ENCODE measurements at regions not wholly inside any gene's neighbourhood (a gene's known extent, or its start where the extent isn't known, plus 50 kb on each side); places are given as distances from the start of the nearest gene placed in this dataset.
"Not testable (repeated sequence)": the region's sequence is repeated elsewhere in the genome, so short reads cannot be mapped to it uniquely, and the experiment has no call there.

- CTCF ChIA-PET: interaction anchor here (1.3 kb wide), 1 partner anchor 12 kb away, joined by 4 read pairs; no protein-coding TSS in a partner anchor
- POLR2A ChIA-PET: no interaction called here
These were observed 92.7 kb upstream of the HAND1 start for GRCh38 chr5:154570572-154571324.

- POLR2A ChIA-PET: no interaction called here
- CTCF ChIA-PET: no interaction called here
These were observed 90.6 kb upstream of the HAND1 start for GRCh38 chr5:154568589-154568988.

- POLR2A ChIA-PET: no interaction called here
- CTCF ChIA-PET: no interaction called here
These were observed 89.1 kb upstream of the HAND1 start for GRCh38 chr5:154567155-154567554.

- POLR2A ChIA-PET: no interaction called here
- CTCF ChIA-PET: no interaction called here
These were observed 88.2 kb upstream of the HAND1 start for GRCh38 chr5:154566146-154566680.

- CTCF ChIA-PET: no interaction called here
- POLR2A ChIA-PET: no interaction called here
These were observed 87.1 kb upstream of the HAND1 start for GRCh38 chr5:154565123-154565522.

GRCh38 chr5:154562244-154562880, 84.3 kb upstream of the HAND1 start:
- CTCF ChIA-PET: no interaction called here
- POLR2A ChIA-PET: no interaction called here

GRCh38 chr5:154559398-154560276, 81.6 kb upstream of the HAND1 start:
- CTCF ChIA-PET: no interaction called here
- POLR2A ChIA-PET: no interaction called here

- POLR2A ChIA-PET: no interaction called here
- CTCF ChIA-PET: no interaction called here
These were observed 79.5 kb upstream of the HAND1 start for GRCh38 chr5:154557548-154557947.

GRCh38 chr5:154547551-154547950, 69.5 kb upstream of the HAND1 start:
- POLR2A ChIA-PET: no interaction called here
- CTCF ChIA-PET: interaction anchor here (0.6 kb wide), 1 partner anchor 17 kb away, joined by 3 read pairs; no protein-coding TSS in a partner anchor

GRCh38 chr5:154546719-154547118, 68.7 kb upstream of the HAND1 start:
- POLR2A ChIA-PET: no interaction called here
- CTCF ChIA-PET: no interaction called here

- ChIA-PET POLR2A (no interaction called here), CTCF (no interaction called here)
These were observed 66.6 kb upstream of the HAND1 start for GRCh38 chr5:154544646-154545045.

- ChIA-PET CTCF (no interaction called here), POLR2A (no interaction called here)
These were observed 65.4 kb upstream of the HAND1 start for GRCh38 chr5:154543380-154543779.

- ChIA-PET POLR2A (no interaction called here), CTCF (no interaction called here)
These were observed 64.6 kb upstream of the HAND1 start for GRCh38 chr5:154542581-154542980.

GRCh38 chr5:154542000-154542399, 64.0 kb upstream of the HAND1 start:
- CTCF ChIA-PET: no interaction called here

GRCh38 chr5:154541553-154541952, 63.5 kb upstream of the HAND1 start:
- CTCF ChIA-PET: no interaction called here
- POLR2A ChIA-PET: no interaction called here

More at GRCh38 chr5:154542000-154542399, 64.0 kb upstream of the HAND1 start:
- POLR2A ChIA-PET: no interaction called here

GRCh38 chr5:154540600-154540999, 62.6 kb upstream of the HAND1 start:
- ChIA-PET CTCF (no interaction called here), POLR2A (no interaction called here)

GRCh38 chr5:154538492-154538891, 60.5 kb upstream of the HAND1 start:
- CTCF ChIA-PET: no interaction called here
- POLR2A ChIA-PET: no interaction called here

GRCh38 chr5:154536439-154536838, 58.4 kb upstream of the HAND1 start:
- CTCF ChIA-PET: interaction anchor here (0.6 kb wide), 1 partner anchor 77 kb away, joined by 3 read pairs; no protein-coding TSS in a partner anchor
- POLR2A ChIA-PET: not testable (repeated sequence)

- ChIA-PET POLR2A (no interaction called here), CTCF (no interaction called here)
These were observed 57.5 kb upstream of the HAND1 start for GRCh38 chr5:154535535-154535934.

- POLR2A ChIA-PET: no interaction called here
These were observed 56.5 kb upstream of the HAND1 start for GRCh38 chr5:154534457-154535050.

More at GRCh38 chr5:154534457-154535050, 56.5 kb upstream of the HAND1 start:
- CTCF ChIA-PET: no interaction called here

Measured in activated CD8-positive, alpha-beta memory T cell treated with anti-CD3 and anti-CD28 coated beads for 36 hours (primary cell).